PC-9 (cell line): ENCODE measurements at regions not wholly inside any gene's neighbourhood (a gene's known extent, or its start where the extent isn't known, plus 50 kb on each side); places are given as distances from the start of the nearest gene placed in this dataset.

Source experiments
- EZH2 ChIP-seq: fragments of 200-600 bp; sonication (generic); IDR thresholded peaks from 2 replicates; pipeline ENCODE4 v1.8.0; 2017; ENCODE audit warnings: antibody characterized with exemption, low read depth
- TF ChIP-seq, protein P1 (sequence below): fragments of 200-600 bp; sonication (generic); conservative IDR thresholded peaks from 2 replicates; pipeline ENCODE4 v1.6.1; 2017; ENCODE audit warnings: mixed run types, antibody characterized with exemption, mild to moderate bottlenecking, moderate library complexity

DNA sequence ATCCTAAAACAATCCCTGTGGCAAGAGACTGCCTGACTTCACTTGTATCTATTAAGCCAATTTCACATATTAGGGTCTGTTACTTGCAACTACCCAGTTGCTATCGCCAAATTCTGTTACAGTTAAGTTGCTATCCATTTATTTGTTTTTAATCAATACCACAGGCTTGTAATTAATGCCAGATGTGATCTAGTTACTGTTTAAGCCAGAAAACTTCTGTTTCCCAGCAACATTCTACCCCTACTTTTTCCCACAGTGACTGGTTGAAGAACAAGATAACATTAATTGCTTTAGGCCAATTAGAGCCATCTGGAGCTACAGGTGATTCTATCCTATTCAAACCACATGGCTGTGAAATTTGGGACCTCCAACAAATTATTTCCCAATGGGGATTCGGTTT is 131.3 kb downstream of the ALOX5 start:
- TF ChIP-seq, protein P1, sequence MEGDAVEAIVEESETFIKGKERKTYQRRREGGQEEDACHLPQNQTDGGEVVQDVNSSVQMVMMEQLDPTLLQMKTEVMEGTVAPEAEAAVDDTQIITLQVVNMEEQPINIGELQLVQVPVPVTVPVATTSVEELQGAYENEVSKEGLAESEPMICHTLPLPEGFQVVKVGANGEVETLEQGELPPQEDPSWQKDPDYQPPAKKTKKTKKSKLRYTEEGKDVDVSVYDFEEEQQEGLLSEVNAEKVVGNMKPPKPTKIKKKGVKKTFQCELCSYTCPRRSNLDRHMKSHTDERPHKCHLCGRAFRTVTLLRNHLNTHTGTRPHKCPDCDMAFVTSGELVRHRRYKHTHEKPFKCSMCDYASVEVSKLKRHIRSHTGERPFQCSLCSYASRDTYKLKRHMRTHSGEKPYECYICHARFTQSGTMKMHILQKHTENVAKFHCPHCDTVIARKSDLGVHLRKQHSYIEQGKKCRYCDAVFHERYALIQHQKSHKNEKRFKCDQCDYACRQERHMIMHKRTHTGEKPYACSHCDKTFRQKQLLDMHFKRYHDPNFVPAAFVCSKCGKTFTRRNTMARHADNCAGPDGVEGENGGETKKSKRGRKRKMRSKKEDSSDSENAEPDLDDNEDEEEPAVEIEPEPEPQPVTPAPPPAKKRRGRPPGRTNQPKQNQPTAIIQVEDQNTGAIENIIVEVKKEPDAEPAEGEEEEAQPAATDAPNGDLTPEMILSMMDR = no peak
- TF ChIP-seq EZH2 = no peak
